Neural crest cell (in vitro differentiated cells): ENCODE measurements at regions not wholly inside any gene's neighbourhood (a gene's known extent, or its start where the extent isn't known, plus 50 kb on each side); places are given as distances from the start of the nearest gene placed in this dataset.

Experiments
- DNase-seq: peaks from one replicate; pipeline ENCODE4 v3.0.0; 2021; ENCODE audit warnings: low read depth, mixed read lengths, low spot score
- H3K27ac Mint-ChIP-seq: one replicate; pipeline ENCODE4 v1.8.0; 2021; ENCODE audit warnings: mild to moderate bottlenecking, mixed read lengths; ENCODE audit not compliant: unreplicated experiment
- H3K27me3 Mint-ChIP-seq: 2 replicates; pipeline ENCODE4 v1.8.0; 2021; ENCODE audit warnings: low read depth, mild to moderate bottlenecking, mixed read lengths
- H3K36me3 Mint-ChIP-seq: 2 replicates; pipeline ENCODE4 v1.8.0; 2021; ENCODE audit warnings: low read depth, mild to moderate bottlenecking, mixed read lengths
- H3K4me1 Mint-ChIP-seq: 2 replicates; pipeline ENCODE4 v1.8.0; 2021; ENCODE audit warnings: mixed read lengths
- H3K4me3 Mint-ChIP-seq: one replicate; pipeline ENCODE4 v1.8.0; 2021; ENCODE audit warnings: mild to moderate bottlenecking, mixed read lengths
- H3K9me3 Mint-ChIP-seq: 2 replicates; pipeline ENCODE4 v1.8.0; 2021; ENCODE audit warnings: mixed read lengths
- TF ChIP-seq, protein P1 (sequence below): fragments of 200-600 bp; sonication (generic); conservative IDR thresholded peaks from 2 replicates; pipeline ENCODE4 v1.5.0; 2021; ENCODE audit warnings: antibody characterized with exemption, mild to moderate bottlenecking

DNA sequence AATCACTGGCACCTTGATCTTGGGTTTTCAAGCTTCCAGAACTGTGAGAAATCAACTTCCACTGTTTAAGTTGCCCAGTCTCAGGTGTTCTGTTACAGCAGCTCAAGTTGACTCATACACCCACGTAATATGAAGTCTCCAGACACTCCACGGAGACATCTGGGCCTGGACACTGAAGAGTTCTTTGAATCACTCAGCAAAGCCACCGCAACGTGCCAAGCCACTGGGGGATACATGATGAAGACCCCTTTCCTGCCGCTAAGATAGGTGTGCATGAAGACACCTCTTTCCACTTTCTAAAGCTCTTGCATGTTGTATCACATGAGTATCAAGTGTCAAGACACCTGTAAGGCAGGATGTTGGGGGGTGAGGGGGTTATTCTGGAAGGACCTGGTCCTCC is 311.7 kb upstream of the RTL1 start:
- H3K27me3 Mint-ChIP-seq = no peaks in the 10 kb centered on the region
- no peak overlapping the region for H3K27ac Mint-ChIP-seq
- H3K36me3 Mint-ChIP-seq = peaks cover 9% of the 10 kb centered on the region
- DNase-seq = no peak
- no peak overlapping the region for H3K4me3 Mint-ChIP-seq
- TF ChIP-seq, protein P1, sequence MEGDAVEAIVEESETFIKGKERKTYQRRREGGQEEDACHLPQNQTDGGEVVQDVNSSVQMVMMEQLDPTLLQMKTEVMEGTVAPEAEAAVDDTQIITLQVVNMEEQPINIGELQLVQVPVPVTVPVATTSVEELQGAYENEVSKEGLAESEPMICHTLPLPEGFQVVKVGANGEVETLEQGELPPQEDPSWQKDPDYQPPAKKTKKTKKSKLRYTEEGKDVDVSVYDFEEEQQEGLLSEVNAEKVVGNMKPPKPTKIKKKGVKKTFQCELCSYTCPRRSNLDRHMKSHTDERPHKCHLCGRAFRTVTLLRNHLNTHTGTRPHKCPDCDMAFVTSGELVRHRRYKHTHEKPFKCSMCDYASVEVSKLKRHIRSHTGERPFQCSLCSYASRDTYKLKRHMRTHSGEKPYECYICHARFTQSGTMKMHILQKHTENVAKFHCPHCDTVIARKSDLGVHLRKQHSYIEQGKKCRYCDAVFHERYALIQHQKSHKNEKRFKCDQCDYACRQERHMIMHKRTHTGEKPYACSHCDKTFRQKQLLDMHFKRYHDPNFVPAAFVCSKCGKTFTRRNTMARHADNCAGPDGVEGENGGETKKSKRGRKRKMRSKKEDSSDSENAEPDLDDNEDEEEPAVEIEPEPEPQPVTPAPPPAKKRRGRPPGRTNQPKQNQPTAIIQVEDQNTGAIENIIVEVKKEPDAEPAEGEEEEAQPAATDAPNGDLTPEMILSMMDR = no peak
- peaks cover 11% of the 10 kb centered on the region for H3K9me3 Mint-ChIP-seq
- H3K4me1 Mint-ChIP-seq = peaks cover 27% of the 10 kb centered on the region

DNA sequence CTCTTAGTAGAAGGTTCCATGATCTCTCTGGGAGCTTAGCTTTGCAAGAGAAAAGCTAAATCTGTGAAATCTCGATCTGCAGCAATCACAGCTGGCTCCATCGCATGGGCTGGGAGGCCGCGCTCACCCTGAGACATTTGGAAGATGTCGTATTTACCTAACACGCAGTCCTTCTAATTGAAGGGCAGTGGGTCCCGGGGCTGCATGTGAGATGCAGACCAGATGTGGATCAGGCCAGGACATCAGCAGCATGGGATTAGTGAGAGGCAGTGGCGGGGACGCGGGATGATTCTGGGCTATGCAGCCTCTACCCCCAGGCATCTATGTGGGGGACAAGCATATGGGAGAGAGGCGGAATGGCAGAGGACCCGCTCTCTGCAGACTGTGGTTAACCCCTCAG is 312.4 kb upstream of the RTL1 start:
- Mint-ChIP-seq H3K36me3 (peaks cover 9% of the 10 kb centered on the region), H3K27ac (peak overlapping the region; percentile 23), H3K4me1 (peaks cover 32% of the 10 kb centered on the region), H3K4me3 (no peak overlapping the region), H3K27me3 (no peaks in the 10 kb centered on the region), H3K9me3 (peaks cover 11% of the 10 kb centered on the region)
- DNase-seq = no peak
- TF ChIP-seq, protein P1 = no peak

DNA sequence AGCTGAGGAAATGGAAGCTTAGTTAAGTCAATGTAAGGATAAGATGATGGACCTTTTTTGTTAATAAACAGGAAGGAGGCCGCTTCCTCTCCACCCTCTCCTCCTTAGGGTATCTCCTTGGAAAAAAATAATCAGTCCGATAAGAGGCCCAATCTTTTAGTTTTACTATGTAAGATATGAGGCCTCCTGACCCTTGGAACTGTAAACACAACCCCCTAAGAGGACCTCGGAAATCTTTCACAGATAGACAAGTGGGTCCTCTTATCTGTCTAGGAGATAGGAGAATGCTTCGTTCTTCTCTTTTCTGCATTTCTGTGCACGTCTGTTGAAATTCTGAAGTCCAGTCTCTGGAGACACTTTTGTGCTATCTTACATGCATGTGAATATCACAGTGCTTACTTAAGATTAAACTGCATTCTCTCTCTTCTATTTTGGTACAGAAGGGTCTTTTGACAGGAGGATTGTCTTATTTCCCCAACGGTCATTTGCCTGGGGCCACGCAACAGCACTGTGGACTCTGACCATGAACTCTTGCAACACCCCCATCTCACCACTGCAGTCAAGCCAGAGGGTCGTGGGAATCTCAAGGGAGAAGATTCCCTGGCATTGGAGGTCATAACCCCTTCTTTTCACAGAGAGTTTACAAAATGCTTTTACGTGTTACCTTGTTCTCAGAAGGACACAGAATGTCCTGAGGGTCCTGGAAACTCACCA is 313.0 kb upstream of the RTL1 start:
- H3K4me1 Mint-ChIP-seq = peaks cover 35% of the 10 kb centered on the region
- H3K4me3 Mint-ChIP-seq = no peak overlapping the region
- peaks cover 9% of the 10 kb centered on the region for H3K36me3 Mint-ChIP-seq
- peak overlapping the region; percentile 23 for H3K27ac Mint-ChIP-seq
- no peak for DNase-seq
- no peaks in the 10 kb centered on the region for H3K27me3 Mint-ChIP-seq
- TF ChIP-seq, protein P1 = no peak
- peaks cover 11% of the 10 kb centered on the region for H3K9me3 Mint-ChIP-seq

DNA sequence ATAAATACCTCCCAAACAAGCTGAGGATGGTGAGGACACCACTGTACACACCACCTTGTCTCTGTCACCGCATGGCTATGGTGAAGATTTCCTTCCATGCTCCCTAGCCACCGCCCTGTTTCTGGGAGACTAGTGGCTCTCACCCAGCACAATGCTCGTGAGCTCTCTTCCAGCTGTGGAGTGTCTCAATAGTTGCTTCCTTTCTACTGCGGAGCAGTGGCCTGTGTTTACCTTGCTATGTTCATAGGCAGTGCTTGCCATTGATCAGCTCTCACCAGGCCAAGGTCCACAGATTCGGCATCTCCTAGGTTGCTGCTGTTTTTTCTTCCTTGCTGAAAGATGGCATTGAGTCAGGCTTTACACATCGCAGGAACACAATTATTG is 313.6 kb upstream of the RTL1 start:
- Mint-ChIP-seq H3K36me3 (peaks cover 6% of the 10 kb centered on the region), H3K27ac (no peak overlapping the region), H3K4me1 (peaks cover 40% of the 10 kb centered on the region), H3K27me3 (no peaks in the 10 kb centered on the region), H3K9me3 (peaks cover 8% of the 10 kb centered on the region), H3K4me3 (no peak overlapping the region)
- TF ChIP-seq, protein P1 = no peak
- no peak for DNase-seq

DNA sequence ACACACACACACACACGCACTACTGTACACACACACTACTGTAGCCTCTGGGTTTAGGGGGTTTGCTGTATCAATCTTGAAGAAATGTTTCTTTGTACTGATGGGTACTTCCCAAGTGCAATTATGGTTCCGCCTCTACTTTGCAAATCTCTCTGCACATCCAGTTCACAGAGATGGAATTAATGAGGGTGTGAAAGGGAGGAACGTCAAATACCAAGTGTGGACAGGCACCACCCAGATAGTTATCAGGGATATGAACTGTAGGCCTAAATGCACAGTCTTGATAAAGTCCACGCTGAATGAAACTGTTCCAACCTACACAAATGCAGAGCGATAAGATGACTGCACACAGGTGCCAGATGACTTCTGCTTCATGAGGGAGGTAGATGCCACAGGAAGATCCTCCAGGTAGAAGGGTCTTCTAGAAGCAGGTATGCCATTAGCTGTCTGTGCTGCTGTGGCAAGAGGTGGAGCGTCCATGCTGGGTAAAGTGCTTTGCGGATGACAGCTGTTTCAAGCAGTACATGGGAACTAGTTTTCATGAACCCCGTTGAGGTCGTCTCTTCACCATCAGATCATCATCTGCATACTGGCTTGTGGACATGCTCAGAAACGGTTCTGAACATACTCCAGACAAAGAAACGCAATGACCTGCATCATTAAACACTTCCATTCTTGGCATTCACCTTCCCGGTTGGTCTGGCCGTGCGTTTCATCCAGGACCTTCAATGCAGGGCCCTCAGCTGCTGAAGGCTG is 314.3 kb upstream of the RTL1 start:
- Mint-ChIP-seq H3K27me3 (no peaks in the 10 kb centered on the region), H3K4me3 (no peak overlapping the region), H3K4me1 (peaks cover 48% of the 10 kb centered on the region), H3K36me3 (peaks cover 5% of the 10 kb centered on the region), H3K9me3 (peaks cover 7% of the 10 kb centered on the region), H3K27ac (no peak overlapping the region)
- DNase-seq = no peak
- TF ChIP-seq, protein P1 = no peak
